Kidney epithelial cell (primary cell): ENCODE measurements at regions not wholly inside any gene's neighbourhood (a gene's known extent, or its start where the extent isn't known, plus 50 kb on each side); places are given as distances from the start of the nearest gene placed in this dataset.

Experiments used
- DNase-seq: peaks from one replicate; pipeline ENCODE4 v3.0.0-alpha.2; 2010; ENCODE audit warnings: low read depth
- H3K27me3 ChIP-seq: 2 replicates; pipeline ENCODE4 v1.6.0; 2011; ENCODE audit warnings: low read length; ENCODE audit not compliant: control insufficient read depth, insufficient read depth
- H3K36me3 ChIP-seq: 2 replicates; pipeline ENCODE4 v1.5.1; 2011; ENCODE audit warnings: low read length; ENCODE audit not compliant: control insufficient read depth, insufficient read depth
- H3K4me3 ChIP-seq: 2 replicates; pipeline ENCODE4 v1.5.1; 2011; ENCODE audit warnings: low read depth, mild to moderate bottlenecking, control low read depth, low read length
- TF ChIP-seq, protein P1 (sequence below): IDR thresholded peaks from 2 replicates; pipeline ENCODE4 v1.5.1; 2011; ENCODE audit warnings: mild to moderate bottlenecking, moderate library complexity, low read length, control low read depth, inconsistent platforms; ENCODE audit not compliant: insufficient read depth, poor library complexity, severe bottlenecking

DNA sequence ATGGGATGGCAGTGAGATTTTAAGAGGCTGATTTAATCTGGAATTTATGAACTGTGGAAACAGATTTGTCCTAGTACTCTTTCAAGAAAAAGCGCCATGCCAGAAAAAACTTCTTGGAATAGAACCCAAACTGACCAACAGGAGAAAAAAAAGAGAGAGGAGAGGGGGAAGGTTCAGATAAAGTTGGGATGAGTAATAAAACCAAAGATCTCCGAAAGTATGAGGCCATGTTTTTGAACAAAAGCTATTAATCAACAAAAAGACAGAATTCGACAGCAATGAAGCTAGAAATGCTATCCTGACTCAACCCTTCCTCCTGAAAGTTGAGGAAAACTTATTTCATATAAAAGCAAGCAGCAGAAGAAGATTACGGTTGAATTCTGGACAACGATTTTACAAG is 135.5 kb downstream of the CEMIP2 start:
- TF ChIP-seq, protein P1, sequence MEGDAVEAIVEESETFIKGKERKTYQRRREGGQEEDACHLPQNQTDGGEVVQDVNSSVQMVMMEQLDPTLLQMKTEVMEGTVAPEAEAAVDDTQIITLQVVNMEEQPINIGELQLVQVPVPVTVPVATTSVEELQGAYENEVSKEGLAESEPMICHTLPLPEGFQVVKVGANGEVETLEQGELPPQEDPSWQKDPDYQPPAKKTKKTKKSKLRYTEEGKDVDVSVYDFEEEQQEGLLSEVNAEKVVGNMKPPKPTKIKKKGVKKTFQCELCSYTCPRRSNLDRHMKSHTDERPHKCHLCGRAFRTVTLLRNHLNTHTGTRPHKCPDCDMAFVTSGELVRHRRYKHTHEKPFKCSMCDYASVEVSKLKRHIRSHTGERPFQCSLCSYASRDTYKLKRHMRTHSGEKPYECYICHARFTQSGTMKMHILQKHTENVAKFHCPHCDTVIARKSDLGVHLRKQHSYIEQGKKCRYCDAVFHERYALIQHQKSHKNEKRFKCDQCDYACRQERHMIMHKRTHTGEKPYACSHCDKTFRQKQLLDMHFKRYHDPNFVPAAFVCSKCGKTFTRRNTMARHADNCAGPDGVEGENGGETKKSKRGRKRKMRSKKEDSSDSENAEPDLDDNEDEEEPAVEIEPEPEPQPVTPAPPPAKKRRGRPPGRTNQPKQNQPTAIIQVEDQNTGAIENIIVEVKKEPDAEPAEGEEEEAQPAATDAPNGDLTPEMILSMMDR: no peak
- H3K27me3 ChIP-seq: no peaks in the 10 kb centered on the region
- H3K4me3 ChIP-seq: no peak overlapping the region
- no peaks in the 10 kb centered on the region for H3K36me3 ChIP-seq
- no peak for DNase-seq

DNA sequence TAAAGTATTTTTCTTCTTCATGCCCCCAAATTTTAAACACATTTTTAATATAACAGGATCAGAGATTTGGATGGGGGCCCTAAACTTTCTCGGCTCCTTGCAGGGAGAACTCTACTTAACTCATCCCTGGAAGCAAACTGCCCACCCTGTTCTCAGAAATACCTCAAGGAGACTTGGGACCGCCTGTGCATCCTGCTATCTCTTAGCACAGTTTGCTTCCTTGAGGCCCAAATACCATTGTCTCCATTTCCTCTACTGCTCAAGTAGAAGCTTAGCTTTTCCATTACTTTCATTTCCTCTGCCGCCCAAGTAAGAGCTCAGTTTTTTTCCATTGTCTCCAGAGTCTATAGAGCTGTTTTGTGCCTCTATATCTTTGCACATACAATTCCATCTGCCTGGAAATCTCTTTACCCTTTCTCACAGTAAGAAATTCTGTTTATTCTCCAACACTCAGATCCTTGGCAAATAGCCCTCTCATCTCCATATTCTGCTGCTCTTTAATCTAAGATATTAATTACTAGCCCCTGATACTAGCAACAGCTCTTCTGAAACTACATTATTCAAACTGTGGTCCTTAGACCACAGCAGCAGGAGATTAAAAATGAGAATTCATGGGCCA is 137.8 kb downstream of the CEMIP2 start:
- Histone ChIP-seq H3K4me3 (no peak overlapping the region), H3K27me3 (no peaks in the 10 kb centered on the region), H3K36me3 (no peaks in the 10 kb centered on the region)
- TF ChIP-seq, protein P1: no peak
- DNase-seq: no peak

DNA sequence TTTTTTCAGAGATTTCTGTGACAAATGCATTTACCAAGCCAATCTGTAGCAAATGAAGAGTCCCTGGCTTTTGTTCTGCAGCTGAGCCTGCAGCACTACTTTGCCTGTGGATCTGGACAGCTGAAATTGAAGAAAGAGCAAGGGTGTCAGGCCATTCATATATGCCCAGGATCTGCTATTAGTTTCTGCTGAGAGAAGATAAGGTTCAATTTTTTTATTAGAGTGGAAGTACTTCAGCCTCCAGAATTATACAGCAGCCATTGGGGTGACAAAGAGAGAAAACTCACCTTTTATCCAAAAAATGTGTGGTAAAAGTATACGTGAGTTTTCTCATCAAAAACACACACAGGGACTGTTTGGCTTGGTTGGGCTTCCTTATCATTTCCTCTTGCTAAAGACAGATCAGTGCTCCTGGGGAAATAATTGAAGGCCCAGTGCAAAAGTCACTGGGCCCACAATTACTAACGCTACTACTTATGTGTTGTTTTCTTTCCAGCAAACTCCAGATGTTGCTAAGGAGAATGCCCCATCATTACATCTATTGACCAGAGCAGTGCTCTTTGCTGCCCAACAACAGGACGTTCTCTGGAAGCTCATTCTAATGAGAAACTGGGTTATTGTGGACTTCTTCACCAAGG is 138.6 kb downstream of the CEMIP2 start:
- TF ChIP-seq, protein P1: no peak
- H3K4me3 ChIP-seq: no peak overlapping the region
- no peak for DNase-seq
- H3K27me3 ChIP-seq: no peaks in the 10 kb centered on the region
- no peaks in the 10 kb centered on the region for H3K36me3 ChIP-seq

DNA sequence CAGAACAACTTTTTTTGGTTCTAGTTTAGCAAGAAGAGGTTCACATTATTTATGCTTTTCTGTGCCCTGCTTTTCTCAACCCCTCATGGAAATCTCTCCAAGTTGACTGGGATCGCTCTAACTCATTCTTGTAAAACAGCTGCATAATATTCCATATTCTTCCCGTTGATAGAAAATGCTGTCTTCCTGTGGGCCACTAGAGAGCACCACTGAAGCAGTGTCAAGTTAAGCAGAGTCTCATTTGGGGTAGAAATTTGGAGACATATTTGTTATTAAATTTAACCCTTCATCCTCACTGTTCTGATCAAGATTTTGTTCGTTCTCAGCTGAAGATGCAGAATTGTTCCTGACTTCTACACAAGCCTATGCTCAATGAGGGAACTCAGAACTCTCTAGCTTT is 140.1 kb downstream of the CEMIP2 start:
- TF ChIP-seq, protein P1: no peak
- no peak for DNase-seq
- no peaks in the 10 kb centered on the region for H3K36me3 ChIP-seq
- H3K4me3 ChIP-seq: no peak overlapping the region
- no peaks in the 10 kb centered on the region for H3K27me3 ChIP-seq

DNA sequence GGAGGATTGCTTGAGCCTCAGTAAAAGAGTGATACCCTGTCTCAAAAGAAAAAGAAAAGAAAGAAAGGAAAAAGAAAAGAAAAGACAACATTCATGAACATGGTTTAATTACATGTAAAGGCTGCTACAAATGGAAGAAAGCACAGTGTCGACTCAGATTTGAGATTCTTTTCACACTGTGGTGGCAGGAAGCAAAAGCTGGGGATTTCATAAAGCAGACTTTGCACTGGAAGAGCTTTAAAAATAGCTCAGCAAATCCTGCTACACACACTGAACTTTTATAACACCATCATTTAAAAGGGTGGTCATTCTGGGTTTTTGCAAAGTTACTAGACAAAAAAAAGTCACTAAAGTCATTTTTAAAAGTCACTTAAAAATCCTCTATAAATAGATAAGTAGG is 140.8 kb downstream of the CEMIP2 start:
- Histone ChIP-seq H3K4me3 (no peak overlapping the region), H3K36me3 (no peaks in the 10 kb centered on the region), H3K27me3 (no peaks in the 10 kb centered on the region)
- TF ChIP-seq, protein P1: no peak
- no peak for DNase-seq

DNA sequence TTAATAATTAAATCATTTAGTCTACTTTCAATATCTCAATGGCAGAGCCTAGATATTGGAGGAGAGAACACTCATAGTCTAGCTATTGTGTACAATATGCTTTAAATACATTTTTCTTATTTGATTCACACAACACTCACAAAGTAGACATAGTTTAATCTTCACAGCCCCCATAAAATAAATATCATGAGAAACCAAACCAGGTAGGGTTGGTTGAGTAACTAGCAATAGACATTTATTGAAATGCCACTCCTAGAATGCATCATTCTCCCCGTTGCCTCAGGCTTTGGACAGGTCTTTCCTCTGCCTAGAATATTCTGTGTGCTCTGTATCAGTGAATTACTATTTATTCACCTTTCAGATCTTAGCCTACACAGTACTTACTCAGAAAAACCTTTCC is 141.9 kb downstream of the CEMIP2 start:
- no peak for DNase-seq
- no peak overlapping the region for H3K4me3 ChIP-seq
- H3K36me3 ChIP-seq: no peaks in the 10 kb centered on the region
- TF ChIP-seq, protein P1: no peak
- no peaks in the 10 kb centered on the region for H3K27me3 ChIP-seq
